ENCODE measurements at regions not wholly inside any gene's neighbourhood (a gene's known extent, or its start where the extent isn't known, plus 50 kb on each side); places are given as distances from the start of the nearest gene placed in this dataset.

- intact Hi-C loops (cut with DNase I; ENCODE audit: low total_unique reads) (no loop called here), in situ Hi-C loops (cut with MboI; ENCODE audit: low pct_ligation_motif_present in 1 of 4, low pct_unique_long_range_greater_than_20kb in 1 of 4, low sequenced_read_pairs in 3 of 4) (no loop called here)
- Histone ChIP-seq H3K9me3 (no peaks in the 10 kb centered on the region), H3K36me3 (no peaks in the 10 kb centered on the region), H3K4me3 (no peak overlapping the region), H3K27ac (no peak overlapping the region), H3K4me1 (peaks cover 0 to 1% (median 0%) of the 10 kb centered on the region in 4 donors), H3K27me3 (no peaks in the 10 kb centered on the region)
- no peak for TF ChIP-seq POLR2AphosphoS5 (IDR thresholded peaks at IDR 0.05)
- no peak for TF ChIP-seq POLR2A (IDR thresholded peaks at IDR 0.05)
- no peak for TF ChIP-seq EP300 (IDR thresholded peaks at IDR 0.05; ENCODE audit: low read depth)
- no peak for TF ChIP-seq CTCF (IDR thresholded peaks at IDR 0.05)
- 63% methylated on average over 5 of the region's 5 CpGs; no CpG with 5 or more reads in 1 of the 2 donors for WGBS, 2 donors (ENCODE audit: low coverage in 1 of 2)
- no peak for DNase-seq
Measured at GRCh38 chr7:3206101-3206500, 95.0 kb upstream of the SDK1 start.

GRCh38 chr7:3206771-3207191, 94.3 kb upstream of the SDK1 start:
- in situ Hi-C loops (cut with MboI; ENCODE audit: low pct_ligation_motif_present in 1 of 4, low pct_unique_long_range_greater_than_20kb in 1 of 4, low sequenced_read_pairs in 3 of 4): no loop called here
- intact Hi-C loops (cut with DNase I; ENCODE audit: low total_unique reads): no loop called here
- DNase-seq: no peak

GRCh38 chr7:3207387-3207902, 93.6 kb upstream of the SDK1 start:
- H3K4me1 ChIP-seq: no peaks in the 10 kb centered on the region
- 54 to 76% methylated on average over 7 to 11 of the region's 11 CpGs for WGBS, 2 donors (ENCODE audit: low coverage in 1 of 2)
- intact Hi-C loops (cut with DNase I; ENCODE audit: low total_unique reads) (no loop called here), in situ Hi-C loops (cut with MboI; ENCODE audit: low pct_ligation_motif_present in 1 of 4, low pct_unique_long_range_greater_than_20kb in 1 of 4, low sequenced_read_pairs in 3 of 4) (no loop called here)
- no peaks in the 10 kb centered on the region for H3K36me3 ChIP-seq
- TF ChIP-seq POLR2A (IDR thresholded peaks at IDR 0.05): no peak
- TF ChIP-seq CTCF (IDR thresholded peaks at IDR 0.05): no peak
- TF ChIP-seq EP300 (IDR thresholded peaks at IDR 0.05; ENCODE audit: low read depth): no peak
- no peak for TF ChIP-seq POLR2AphosphoS5 (IDR thresholded peaks at IDR 0.05)
- DNase-seq: no peak
- no peak overlapping the region for H3K4me3 ChIP-seq
- H3K27ac ChIP-seq: no peak overlapping the region
- no peaks in the 10 kb centered on the region for H3K27me3 ChIP-seq
- H3K9me3 ChIP-seq: no peaks in the 10 kb centered on the region

More at GRCh38 chr7:3206771-3207191, 94.3 kb upstream of the SDK1 start:
- H3K4me1 ChIP-seq: no peaks in the 10 kb centered on the region
- WGBS, 2 donors (ENCODE audit: low coverage in 1 of 2): 87 to 90% methylated on average over 2 to 5 of the region's 5 CpGs
- TF ChIP-seq EP300 (IDR thresholded peaks at IDR 0.05; ENCODE audit: low read depth): no peak
- TF ChIP-seq POLR2AphosphoS5 (IDR thresholded peaks at IDR 0.05): no peak
- TF ChIP-seq CTCF (IDR thresholded peaks at IDR 0.05): no peak
- TF ChIP-seq POLR2A (IDR thresholded peaks at IDR 0.05): no peak
- H3K27ac ChIP-seq: no peak overlapping the region
- no peak overlapping the region for H3K4me3 ChIP-seq
- H3K9me3 ChIP-seq: no peaks in the 10 kb centered on the region
- no peaks in the 10 kb centered on the region for H3K27me3 ChIP-seq
- H3K36me3 ChIP-seq: no peaks in the 10 kb centered on the region

GRCh38 chr7:3210531-3210930, 90.5 kb upstream of the SDK1 start:
- in situ Hi-C loops (cut with MboI; ENCODE audit: low pct_ligation_motif_present in 1 of 4, low pct_unique_long_range_greater_than_20kb in 1 of 4, low sequenced_read_pairs in 3 of 4): no loop called here
- intact Hi-C loops (cut with DNase I; ENCODE audit: low total_unique reads): no loop called here
- no peaks in the 10 kb centered on the region for H3K27me3 ChIP-seq
- H3K4me1 ChIP-seq: no peaks in the 10 kb centered on the region
- 89% methylated on average over 2 of the region's 2 CpGs; no CpG with 5 or more reads in 1 of the 2 donors for WGBS, 2 donors (ENCODE audit: low coverage in 1 of 2)
- H3K4me3 ChIP-seq: no peak overlapping the region
- DNase-seq: no peak
- TF ChIP-seq EP300 (IDR thresholded peaks at IDR 0.05; ENCODE audit: low read depth) (no peak), CTCF (IDR thresholded peaks at IDR 0.05) (no peak), POLR2AphosphoS5 (IDR thresholded peaks at IDR 0.05) (no peak), POLR2A (IDR thresholded peaks at IDR 0.05) (no peak)
- no peak overlapping the region for H3K27ac ChIP-seq
- H3K36me3 ChIP-seq: no peaks in the 10 kb centered on the region
- no peaks in the 10 kb centered on the region for H3K9me3 ChIP-seq
